SK-N-SH (cell line): ENCODE measurements at regions not wholly inside any gene's neighbourhood (a gene's known extent, or its start where the extent isn't known, plus 50 kb on each side); places are given as distances from the start of the nearest gene placed in this dataset.

Source experiments
- CTCF ChIA-PET: fragments of 300-600, 350-600 bp; formaldehyde crosslinking; extraction: SDS; loops from one replicate; lab custom pipeline; 2021; lab: Yijun Ruan, JAX
- POLR2A ChIA-PET: fragments of 350-600 bp; sonication (Branson Sonifier 250); formaldehyde crosslinking; extraction: SDS; loops from one replicate; lab custom pipeline; 2020; ENCODE audit warnings: antibody characterized with exemption, inconsistent platforms; lab: Yijun Ruan, JAX
- DNase-seq: peaks from one replicate; pipeline ENCODE4 v3.0.0; 2012
- H2AFZ ChIP-seq: fragments of 200-600 bp; sonication (generic); 2 replicates; pipeline ENCODE4 v1.8.1; 2016; ENCODE audit warnings: antibody characterized with exemption, mild to moderate bottlenecking, low read depth
- H3F3A ChIP-seq: fragments of 200-600 bp; sonication (generic); replicated peaks from 2 replicates; pipeline ENCODE3; 2016; ENCODE audit warnings: antibody characterized with exemption, mild to moderate bottlenecking; ENCODE audit not compliant: insufficient read depth
- H3K27ac ChIP-seq, 2 experiments: fragments of 200-500 bp in 1 of 2; fragments of 200-600 bp in 1 of 2; sonication (Bioruptor generic) in 1 of 2; sonication (generic), shearing (Covaris generic) in 1 of 2; 2 replicates each; pipeline versions ENCODE4 v1.5.1 to v1.6.1; 2014 to 2016; ENCODE audit warnings: low read depth in 2 of 2, inconsistent platforms in 1 of 2, low read length in 1 of 2, mild to moderate bottlenecking in 1 of 2, mixed read lengths in 1 of 2
- H3K27me3 ChIP-seq: fragments of 200-600 bp; sonication (generic), shearing (Covaris generic); 2 replicates; pipeline ENCODE4 v1.6.1; 2016; ENCODE audit warnings: mixed run types; ENCODE audit not compliant: insufficient read depth
- H3K36me3 ChIP-seq, 2 experiments: fragments of 200-500 bp in 1 of 2; fragments of 200-600 bp in 1 of 2; sonication (Bioruptor generic) in 1 of 2; sonication (generic) in 1 of 2; replicated peaks in 1 of 2; 2 replicates each; pipeline versions ENCODE3 to v1.5.1; 2014 to 2016; ENCODE audit warnings: low read length in 1 of 2, mild to moderate bottlenecking in 1 of 2; ENCODE audit not compliant: insufficient read depth in 2 of 2, control insufficient read depth in 1 of 2
- H3K4me1 ChIP-seq, 2 experiments: fragments of 200-500 bp in 1 of 2; fragments of 200-600 bp in 1 of 2; sonication (Bioruptor generic) in 1 of 2; sonication (generic), shearing (Covaris generic) in 1 of 2; 2 replicates each; pipeline versions ENCODE4 v1.5.1 to v1.6.1; 2014 to 2016; ENCODE audit warnings: low read depth in 1 of 2, low read length in 1 of 2, mixed run types in 1 of 2; ENCODE audit not compliant: insufficient read depth in 2 of 2, control insufficient read depth in 1 of 2
- H3K4me2 ChIP-seq: fragments of 200-600 bp; sonication (generic), shearing (Covaris generic); 2 replicates; pipeline ENCODE4 v1.6.1; 2017; ENCODE audit warnings: mixed run types
- H3K4me3 ChIP-seq, 2 experiments: fragments of 200-500 bp in 1 of 2; fragments of 200-600 bp in 1 of 2; sonication (Bioruptor generic) in 1 of 2; sonication (generic), shearing (Covaris generic) in 1 of 2; 2 replicates each; pipeline versions ENCODE4 v1.5.1 to v1.8.1; 2014 to 2016; ENCODE audit warnings: low read depth in 2 of 2, inconsistent platforms in 1 of 2, low read length in 1 of 2, mild to moderate bottlenecking in 1 of 2, mixed read lengths in 1 of 2, moderate library complexity in 1 of 2
- H3K79me2 ChIP-seq: fragments of 200-600 bp; sonication (generic); 2 replicates; pipeline ENCODE4 v1.8.1; 2017; ENCODE audit warnings: mild to moderate bottlenecking; ENCODE audit not compliant: insufficient read depth
- H3K9ac ChIP-seq: fragments of 200-600 bp; sonication (generic); 2 replicates; pipeline ENCODE4 v1.6.1; 2017; ENCODE audit warnings: mixed run types
- H3K9me2 ChIP-seq: fragments of 200-600 bp; sonication (generic); 2 replicates; pipeline ENCODE4 v1.6.1; 2017; ENCODE audit warnings: mixed run types
- H3K9me3 ChIP-seq: fragments of 200-600 bp; sonication (generic); 2 replicates; pipeline ENCODE4 v1.6.1; 2017; ENCODE audit warnings: mixed run types, mild to moderate bottlenecking, moderate library complexity
- H4K20me1 ChIP-seq: fragments of 200-600 bp; sonication (generic); 2 replicates; pipeline ENCODE4 v1.6.1; 2017; ENCODE audit warnings: mild to moderate bottlenecking, mixed run types; ENCODE audit not compliant: insufficient read depth
- GABPA ChIP-seq: IDR thresholded peaks from 2 replicates; pipeline ENCODE4 v1.4.0; 2012; ENCODE audit warnings: low read depth, mild to moderate bottlenecking
- NRF1 ChIP-seq: IDR thresholded peaks from 2 replicates; pipeline ENCODE4 v1.6.1; 2012; ENCODE audit warnings: low read depth, mild to moderate bottlenecking, low read length
- REST ChIP-seq: IDR thresholded peaks from 2 replicates; pipeline ENCODE4 v1.6.1; 2012; ENCODE audit warnings: mild to moderate bottlenecking, low read depth, low read length, moderate library complexity
- RFX5 ChIP-seq: IDR thresholded peaks from 2 replicates; pipeline ENCODE4 v1.6.1; 2012; ENCODE audit warnings: mild to moderate bottlenecking, improper control_type of control experiment, low read length
- SIN3A ChIP-seq: IDR thresholded peaks from 2 replicates; pipeline ENCODE4 v1.6.1; 2012; ENCODE audit warnings: low read depth, mild to moderate bottlenecking, low read length, moderate library complexity, borderline replicate concordance
- SMC3 ChIP-seq: IDR thresholded peaks from 2 replicates; pipeline ENCODE4 v1.6.1; 2012; ENCODE audit warnings: low read depth, low read length, improper control_type of control experiment
- TAF1 ChIP-seq: IDR thresholded peaks from 2 replicates; pipeline ENCODE4 v1.6.1; 2012; ENCODE audit warnings: low read depth, mild to moderate bottlenecking, low read length, moderate library complexity, borderline replicate concordance
- TCF12 ChIP-seq: IDR thresholded peaks from 2 replicates; pipeline ENCODE4 v1.4.0; 2012
- TEAD4 ChIP-seq: IDR thresholded peaks from 2 replicates; pipeline ENCODE4 v1.4.0; 2012; ENCODE audit warnings: mild to moderate bottlenecking, borderline replicate concordance; ENCODE audit not compliant: insufficient read depth
- YY1 ChIP-seq: IDR thresholded peaks from 2 replicates; pipeline ENCODE4 v1.4.0; 2012; ENCODE audit warnings: low read depth, mild to moderate bottlenecking
- WGBS: methylation state at CpG from one replicate; pipeline ENCODE4 v1.1.6; 2017; ENCODE audit warnings: low lambda C conversion rate; 5-methylcytosine and 5-hydroxymethylcytosine counted together
- TF ChIP-seq, protein P1 (sequence below): IDR thresholded peaks from 2 replicates; pipeline ENCODE4 v1.4.0; 2012; ENCODE audit warnings: low read depth, borderline replicate concordance

GRCh38 chr16:24418733-24419132 lies 120.6 kb upstream of the RBBP6 start (continued):
- TF ChIP-seq, protein P1, sequence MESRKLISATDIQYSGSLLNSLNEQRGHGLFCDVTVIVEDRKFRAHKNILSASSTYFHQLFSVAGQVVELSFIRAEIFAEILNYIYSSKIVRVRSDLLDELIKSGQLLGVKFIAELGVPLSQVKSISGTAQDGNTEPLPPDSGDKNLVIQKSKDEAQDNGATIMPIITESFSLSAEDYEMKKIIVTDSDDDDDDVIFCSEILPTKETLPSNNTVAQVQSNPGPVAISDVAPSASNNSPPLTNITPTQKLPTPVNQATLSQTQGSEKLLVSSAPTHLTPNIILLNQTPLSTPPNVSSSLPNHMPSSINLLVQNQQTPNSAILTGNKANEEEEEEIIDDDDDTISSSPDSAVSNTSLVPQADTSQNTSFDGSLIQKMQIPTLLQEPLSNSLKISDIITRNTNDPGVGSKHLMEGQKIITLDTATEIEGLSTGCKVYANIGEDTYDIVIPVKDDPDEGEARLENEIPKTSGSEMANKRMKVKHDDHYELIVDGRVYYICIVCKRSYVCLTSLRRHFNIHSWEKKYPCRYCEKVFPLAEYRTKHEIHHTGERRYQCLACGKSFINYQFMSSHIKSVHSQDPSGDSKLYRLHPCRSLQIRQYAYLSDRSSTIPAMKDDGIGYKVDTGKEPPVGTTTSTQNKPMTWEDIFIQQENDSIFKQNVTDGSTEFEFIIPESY, result no peak
- no peak for TF ChIP-seq SMC3

DNA sequence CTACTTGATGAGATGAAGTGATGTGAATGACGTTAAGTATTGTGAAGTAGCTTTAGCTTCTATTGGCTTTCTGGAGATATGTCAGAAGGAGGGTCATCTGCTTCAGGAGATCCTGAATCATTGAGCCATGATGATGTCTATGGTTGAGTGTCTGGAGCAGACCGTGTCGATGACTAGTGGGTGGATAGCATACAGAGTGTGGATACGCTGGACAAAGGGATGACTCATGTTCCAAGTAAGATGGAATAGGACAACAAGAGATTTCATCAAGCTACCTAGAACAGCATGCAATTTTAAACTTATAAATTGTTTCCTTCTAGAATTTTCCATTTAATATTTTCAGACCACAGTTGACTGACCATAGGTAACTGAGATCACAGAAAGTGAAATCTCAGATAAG lies 116.1 kb upstream of the RBBP6 start:
- TF ChIP-seq TEAD4, result no peak
- TF ChIP-seq, protein P1, result no peak
- Histone ChIP-seq H3K79me2 (no peaks in the 10 kb centered on the region), H3K36me3 (no peaks in the 10 kb centered on the region), H3K9ac (no peak overlapping the region), H3F3A (no peaks in the 10 kb centered on the region), H2AFZ (no peak overlapping the region), H3K9me2 (no peaks in the 10 kb centered on the region), H3K4me1 (no peaks in the 10 kb centered on the region; a peak in 1 of 4 replicates), H3K27ac (no peak overlapping the region), H3K4me2 (no peak overlapping the region), H3K4me3 (no peak overlapping the region), H4K20me1 (no peaks in the 10 kb centered on the region), H3K9me3 (no peaks in the 10 kb centered on the region), H3K27me3 (no peaks in the 10 kb centered on the region)
- POLR2A ChIA-PET, result no interaction called here
- CTCF ChIA-PET, result interaction anchor here (0.6 to 1.0 kb wide), 2 partner anchors 82 to 392 kb away, joined by 3 to 5 read pairs; no protein-coding TSS in a partner anchor
- 40% methylated on average over 4 of the region's 4 CpGs for WGBS
- no peak for DNase-seq

GRCh38 chr16:24424364-24424763 lies 115.0 kb upstream of the RBBP6 start:
- WGBS, result 13% methylated on average over 3 of the region's 3 CpGs
- Histone ChIP-seq H3K79me2 (no peaks in the 10 kb centered on the region), H3K9me3 (no peaks in the 10 kb centered on the region), H3K27ac (no peak overlapping the region), H3K4me1 (no peaks in the 10 kb centered on the region), H3K9ac (no peak overlapping the region), H4K20me1 (no peaks in the 10 kb centered on the region), H3K36me3 (no peaks in the 10 kb centered on the region), H3K4me3 (no peak overlapping the region), H3F3A (no peaks in the 10 kb centered on the region), H2AFZ (no peak overlapping the region), H3K27me3 (no peaks in the 10 kb centered on the region), H3K4me2 (no peak overlapping the region), H3K9me2 (no peaks in the 10 kb centered on the region)
- POLR2A ChIA-PET, result no interaction called here
- no peak for DNase-seq
- TF ChIP-seq RFX5 (no peak), TEAD4 (no peak), NRF1 (no peak), TAF1 (no peak), REST (no peak), SIN3A (no peak), YY1 (no peak), GABPA (no peak), TCF12 (no peak)
- TF ChIP-seq, protein P1, result no peak
- CTCF ChIA-PET, result interaction anchor here (1.3 kb wide), 1 partner anchor 81 kb away, joined by 3 read pairs; no protein-coding TSS in a partner anchor
